Eye (tissue), 1 donor: ENCODE measurements at regions not wholly inside any gene's neighbourhood (a gene's known extent, or its start where the extent isn't known, plus 50 kb on each side); places are given as distances from the start of the nearest gene placed in this dataset.
"Not testable (repeated sequence)": the region's sequence is repeated elsewhere in the genome, so short reads cannot be mapped to it uniquely, and the experiment has no call there.

Experiments used
- DNase-seq: peaks from one replicate; pipeline ENCODE4 v3.0.0-alpha.2; 2015

DNA sequence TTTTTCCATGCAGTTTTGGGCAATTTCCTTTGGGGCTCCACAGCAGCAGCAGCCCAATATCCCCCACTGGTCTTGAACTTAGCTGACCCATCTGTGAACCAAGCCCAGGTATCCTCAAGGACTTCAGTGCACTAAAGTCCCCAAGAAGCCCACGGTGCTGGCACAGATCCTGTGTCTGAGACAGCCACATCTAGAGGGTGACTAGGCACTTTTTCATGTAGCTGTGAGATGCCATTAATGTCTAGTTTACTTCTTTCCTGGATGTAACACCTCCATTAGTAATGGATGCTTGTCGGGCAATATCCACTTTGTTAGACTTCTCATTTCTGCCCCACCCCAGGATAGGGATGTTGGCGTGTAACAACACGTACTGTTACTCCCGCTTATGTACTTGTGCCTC lies 117.9 kb downstream of the GPCPD1 start:
- DNase-seq, result no peak

DNA sequence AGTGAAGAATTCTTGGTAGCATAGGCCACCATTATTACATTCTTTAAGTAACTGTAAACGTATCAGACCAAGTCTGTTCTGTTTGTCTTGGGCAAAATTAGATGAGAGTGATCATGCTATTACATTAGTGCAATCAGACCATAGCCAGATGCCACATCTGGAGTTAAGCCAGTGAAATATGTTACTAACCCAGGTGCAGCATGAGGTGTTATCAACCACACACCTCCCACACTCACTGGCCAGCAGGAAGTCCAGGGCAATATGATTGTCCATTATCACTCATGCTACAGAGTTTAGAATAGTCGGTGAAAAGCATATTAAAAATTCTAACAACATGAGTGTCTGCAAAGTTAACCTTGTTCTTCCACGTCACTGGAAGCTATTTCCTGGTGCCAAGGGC lies 119.4 kb downstream of the GPCPD1 start:
- no peak for DNase-seq

DNA sequence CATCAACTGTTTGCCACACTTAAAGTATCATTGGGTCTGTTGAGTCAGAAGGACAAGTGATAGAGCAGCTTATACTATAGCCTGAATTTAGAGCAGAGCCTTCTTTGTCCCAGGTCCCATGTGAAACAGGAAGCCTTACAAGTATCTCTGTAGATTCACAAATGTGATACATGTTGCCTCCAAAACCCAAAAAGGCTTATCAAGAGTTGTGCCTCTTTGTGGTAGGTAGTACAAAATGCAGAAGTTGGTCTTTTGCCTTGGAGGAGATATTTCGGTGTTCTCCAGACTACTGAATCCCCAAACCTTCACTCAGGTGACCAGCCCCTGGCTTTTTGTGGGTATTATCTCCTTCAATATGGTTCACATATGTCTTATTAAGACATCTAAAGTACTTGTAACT lies 121.2 kb downstream of the GPCPD1 start:
- DNase-seq, result no peak

DNA sequence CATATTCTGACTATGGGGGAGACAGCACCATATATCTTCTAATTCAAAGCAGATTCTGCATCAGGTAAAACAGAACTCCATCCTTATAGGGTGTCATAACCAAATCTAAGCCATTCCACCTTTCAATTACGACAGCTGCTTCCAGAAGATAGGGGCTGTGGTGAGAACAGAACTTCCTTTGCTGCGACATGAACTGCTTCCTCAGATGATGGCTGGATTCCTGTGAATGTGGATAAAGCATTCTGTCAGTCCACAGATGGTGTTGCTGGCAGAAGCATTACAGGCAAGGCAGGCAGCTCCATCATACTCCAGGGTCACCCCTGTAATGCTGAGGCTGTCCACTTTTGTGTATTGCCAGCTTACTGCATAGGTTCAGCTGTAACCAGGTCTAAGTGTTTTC lies 122.0 kb downstream of the GPCPD1 start:
- no peak for DNase-seq

DNA sequence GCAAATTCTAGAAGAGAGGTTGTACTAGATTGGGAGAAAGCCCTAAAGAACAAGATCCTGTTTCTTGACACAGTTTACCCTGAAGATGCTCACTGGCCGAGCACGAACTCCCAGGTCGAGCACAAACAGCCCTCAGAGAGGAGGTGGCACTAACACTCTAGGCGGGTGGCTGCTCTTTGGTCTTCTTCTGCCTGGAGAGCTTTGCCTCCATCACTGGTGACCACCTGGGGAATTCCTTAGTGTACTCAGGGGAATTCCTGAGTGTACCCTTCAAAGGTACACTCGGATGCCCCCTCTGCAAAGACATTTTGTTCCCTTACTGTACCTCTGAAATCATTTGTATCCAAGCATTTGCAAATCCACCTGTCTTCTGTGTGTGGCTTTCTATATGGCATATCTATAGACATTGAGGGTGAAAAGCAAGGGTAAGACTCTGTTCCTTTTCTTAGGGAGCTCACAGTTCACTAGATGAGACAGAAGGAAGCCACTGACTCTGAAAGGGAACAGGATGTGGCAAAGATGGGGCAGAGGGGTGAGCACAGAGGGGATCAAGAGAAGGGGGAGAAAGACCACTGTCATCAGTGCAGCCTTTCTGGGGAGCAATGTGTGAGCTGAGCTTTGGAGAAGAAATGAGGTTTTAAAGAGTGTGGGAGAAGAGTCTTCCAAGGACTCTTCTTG lies 124.3 kb downstream of the GPCPD1 start:
- no peak for DNase-seq

DNA sequence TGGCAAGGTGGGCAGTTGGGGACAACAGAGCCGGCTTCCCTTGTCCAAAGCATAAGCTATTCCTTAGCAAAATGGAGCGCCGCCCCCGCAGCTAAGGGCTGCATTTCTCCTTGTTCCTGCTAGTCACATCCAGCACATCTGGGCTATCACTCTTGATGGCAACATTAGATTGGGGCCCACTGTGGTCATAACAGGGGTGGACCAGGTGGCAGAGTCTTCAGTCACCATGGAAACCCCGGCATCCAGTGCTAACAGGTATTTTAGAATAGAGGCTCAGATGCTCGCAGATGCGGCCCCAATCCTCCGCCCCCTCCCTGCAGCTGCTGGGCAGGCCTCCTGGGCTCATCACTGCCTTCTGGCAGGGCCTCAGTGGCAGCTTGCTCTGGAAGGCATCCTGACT lies 125.9 kb downstream of the GPCPD1 start:
- peak; percentile 18 for DNase-seq

DNA sequence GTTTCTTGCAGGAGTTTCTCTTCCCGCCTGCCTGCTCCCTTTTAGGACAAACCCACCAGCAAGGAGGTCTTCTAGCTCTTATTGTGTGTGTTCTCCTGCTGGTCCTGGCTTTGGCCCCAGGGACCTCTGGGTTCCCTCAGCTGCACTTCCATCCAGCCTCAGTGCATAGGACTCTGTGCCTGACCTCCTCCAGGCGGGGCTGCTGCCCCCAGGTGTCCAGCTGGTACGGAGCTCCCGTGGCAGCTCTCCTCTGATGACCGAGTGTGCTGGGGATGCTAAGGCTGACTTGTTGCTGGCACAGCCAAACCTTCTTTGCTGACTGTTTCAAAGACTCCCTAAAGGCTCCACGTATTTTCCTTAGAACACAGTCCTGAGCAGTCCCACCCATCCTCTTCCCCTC lies 126.5 kb downstream of the GPCPD1 start:
- no peak for DNase-seq

DNA sequence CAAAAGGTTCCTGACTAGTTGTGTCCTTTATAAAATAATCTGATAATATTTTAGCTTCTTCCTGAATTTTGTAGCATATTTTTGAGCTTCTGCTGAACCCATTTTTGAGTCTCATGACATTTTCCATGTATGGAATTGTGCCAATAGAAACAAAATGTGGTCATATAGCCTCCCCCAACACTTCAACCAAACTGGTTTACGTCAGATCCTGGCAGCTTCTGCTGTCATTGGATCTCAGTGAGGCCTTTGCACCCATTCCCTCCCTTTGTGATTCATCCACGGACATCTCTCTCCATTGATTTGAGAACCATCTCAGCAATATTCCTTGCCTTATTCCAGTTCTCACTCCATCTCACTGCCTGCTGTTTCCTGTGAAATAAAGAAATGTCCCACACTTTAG lies 128.0 kb downstream of the GPCPD1 start:
- no peak for DNase-seq

DNA sequence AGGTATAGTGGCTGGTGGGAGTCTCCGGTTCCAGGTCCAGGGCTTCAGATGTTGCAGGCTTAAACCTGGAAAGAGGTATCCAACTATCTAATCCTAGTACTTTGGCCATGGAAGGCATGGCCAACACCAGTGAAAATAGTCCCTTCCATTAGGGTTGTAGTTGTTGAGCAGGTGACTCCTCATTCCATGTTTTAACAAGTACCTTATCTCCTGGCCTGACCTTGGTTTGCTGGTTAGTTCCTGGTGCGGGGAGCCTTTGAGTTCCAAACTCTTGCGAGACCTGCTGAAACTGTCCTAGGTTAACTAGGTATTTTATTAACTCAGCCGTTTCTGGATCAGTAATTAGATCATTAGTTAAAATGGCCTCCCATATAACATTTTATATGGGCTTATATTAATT lies 128.9 kb downstream of the GPCPD1 start:
- DNase-seq, result no peak

DNA sequence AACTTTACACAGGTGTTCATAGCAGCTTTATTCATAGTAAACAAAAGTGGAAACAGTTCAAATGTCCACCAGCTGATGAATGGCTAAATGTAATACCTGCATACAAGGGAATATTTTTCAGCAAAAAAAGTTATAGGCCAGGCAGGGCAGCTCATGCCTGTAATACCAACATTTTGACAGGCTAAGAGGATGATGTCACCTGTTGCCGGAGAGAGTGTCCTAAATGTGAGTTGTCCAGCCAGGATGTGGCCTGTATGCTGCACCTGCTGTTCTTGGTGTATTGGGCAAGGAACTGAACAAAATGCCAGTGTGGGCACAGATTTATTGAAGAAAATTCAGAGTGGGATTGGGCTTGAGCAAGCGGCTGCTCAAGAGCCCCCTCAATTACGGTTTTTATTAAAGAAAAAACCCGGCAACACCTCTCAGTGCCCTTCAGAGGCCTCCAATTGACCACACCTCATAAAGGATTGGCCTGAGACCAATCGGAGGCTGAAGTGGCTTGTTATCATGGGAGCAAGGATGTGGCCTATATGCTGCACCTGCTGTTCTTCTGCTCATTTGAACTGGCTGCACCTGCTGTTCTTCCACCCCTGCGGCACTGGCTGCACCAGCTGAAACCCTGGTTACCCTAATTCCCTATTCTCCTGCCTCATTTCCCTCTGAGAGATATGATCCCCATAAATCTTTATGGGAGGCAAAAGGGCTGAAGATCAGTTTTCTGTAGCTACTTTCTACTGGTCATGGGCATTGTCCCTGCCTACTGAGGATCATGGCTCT lies 129.8 kb downstream of the GPCPD1 start:
- no peak for DNase-seq

DNA sequence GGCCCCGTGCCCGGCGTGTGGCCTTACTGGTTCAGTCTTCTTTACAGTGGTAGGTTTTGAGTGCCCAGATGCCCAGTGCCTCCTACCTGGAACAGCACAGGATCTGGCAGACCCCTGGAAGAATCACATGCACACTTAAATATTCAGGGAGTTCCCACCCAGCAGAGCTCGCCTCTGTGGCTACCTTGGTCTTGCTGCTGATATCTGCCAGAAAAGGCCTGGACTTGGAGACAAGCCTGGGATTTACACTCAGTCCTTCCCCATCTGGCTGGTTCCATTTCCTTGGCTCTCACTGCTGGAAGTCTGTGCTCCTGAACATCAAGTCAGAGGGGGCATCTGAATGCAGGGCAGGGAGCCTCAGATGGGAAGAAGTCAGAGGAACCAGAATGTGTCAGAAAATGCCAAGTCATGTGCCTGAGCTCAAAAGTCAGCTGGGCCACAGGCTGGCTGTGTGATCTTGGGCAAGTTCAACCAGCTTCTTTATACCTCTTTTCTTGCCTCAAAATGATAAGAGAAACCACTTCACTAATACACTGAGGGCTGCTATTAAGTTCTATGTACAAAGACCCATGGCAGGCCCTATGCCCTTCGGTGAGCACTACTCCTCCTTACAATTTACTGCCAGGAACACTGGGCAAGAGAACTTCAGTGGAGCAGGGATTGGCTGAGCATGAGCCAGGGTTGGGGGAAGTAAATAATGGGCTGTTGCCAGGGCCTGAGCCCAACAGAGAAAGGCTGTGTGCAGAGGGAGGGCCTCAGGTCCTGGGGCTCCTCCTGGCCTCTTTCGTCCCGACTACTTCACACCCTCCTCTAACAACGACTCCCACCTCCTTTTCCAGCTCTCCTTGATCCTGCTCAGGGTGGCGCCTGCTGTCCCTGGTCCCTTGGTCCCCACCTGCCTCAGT lies 135.9 kb downstream of the GPCPD1 start:
- DNase-seq, result no peak

DNA sequence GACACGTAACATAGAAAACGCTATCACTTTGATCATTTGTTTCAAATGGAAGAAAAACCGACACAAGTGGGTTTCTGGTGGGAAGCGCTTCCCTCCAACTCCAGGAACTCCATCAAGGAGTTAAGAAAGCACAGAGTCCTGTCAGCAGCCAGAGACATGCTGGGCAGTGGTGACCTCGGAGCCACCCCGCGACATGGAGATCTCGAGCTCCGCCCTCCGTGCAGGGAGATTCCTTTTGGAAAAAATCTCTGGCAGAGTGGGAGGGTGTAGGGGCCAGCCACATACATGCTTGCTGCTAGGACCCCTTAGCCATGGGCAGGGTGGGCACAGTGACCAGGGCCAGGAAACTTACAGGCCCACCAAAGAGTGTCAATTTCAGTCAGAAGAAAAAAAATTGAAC lies 138.9 kb downstream of the GPCPD1 start:
- not testable (repeated sequence) for DNase-seq

DNA sequence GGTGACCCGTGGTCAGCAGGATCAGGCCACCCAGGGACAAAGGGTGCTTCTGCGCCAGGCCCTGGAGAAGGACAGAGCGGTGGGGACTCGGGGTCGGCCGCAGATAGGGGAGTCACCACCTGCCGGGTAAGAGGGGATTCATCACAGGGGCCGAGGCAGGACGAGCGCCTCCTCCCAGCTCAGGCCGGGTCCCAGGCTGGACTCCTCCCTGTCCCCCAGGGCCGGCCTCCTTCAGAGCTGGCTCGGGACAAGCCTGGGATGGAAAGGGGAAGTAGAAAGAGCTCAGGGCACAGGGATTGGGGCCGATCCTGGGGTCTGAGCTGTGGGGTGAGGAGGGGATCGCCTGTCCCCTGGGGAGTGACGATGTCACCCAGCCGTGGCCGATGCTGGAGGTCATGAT lies 139.4 kb downstream of the GPCPD1 start:
- no peak for DNase-seq

DNA sequence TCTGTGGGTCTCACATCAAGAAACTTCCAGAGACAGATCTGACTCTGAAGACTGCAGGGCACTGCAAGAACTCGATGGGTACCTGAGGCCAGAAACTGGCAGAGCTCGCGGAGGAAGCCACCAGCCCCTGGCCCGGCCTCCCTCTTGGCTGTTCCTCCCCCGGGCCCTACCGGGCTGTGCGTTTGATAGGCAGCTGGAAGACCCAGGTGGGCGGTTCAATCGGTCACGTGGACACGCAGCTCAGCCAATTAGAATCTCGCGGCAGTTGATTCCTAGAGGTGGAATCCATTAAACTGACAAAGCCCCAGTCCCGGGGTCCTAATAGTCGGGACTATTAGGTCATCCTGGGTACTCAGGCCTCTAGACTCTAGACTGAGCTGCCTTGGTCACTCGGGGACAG lies 139.9 kb downstream of the GPCPD1 start:
- DNase-seq, result no peak

DNA sequence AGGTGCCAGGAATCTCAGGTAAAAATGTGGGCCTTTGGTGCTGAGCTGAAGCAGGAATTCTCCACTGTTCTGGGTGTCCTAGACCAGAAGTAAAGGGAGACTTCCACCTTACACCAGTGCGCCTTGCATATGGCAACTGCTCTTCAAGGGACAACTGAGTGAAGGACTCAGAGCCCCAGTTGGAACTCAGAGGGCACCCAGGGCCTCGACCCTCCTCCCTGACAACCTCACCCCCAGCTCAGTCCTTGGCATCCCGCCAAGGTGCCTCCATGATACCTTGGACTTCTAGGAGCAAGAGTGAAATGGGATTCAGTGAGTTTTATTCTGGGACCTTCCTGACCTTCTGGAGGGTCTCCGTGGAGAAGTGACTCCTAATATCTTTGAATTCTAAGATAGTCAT lies 140.3 kb downstream of the GPCPD1 start:
- DNase-seq, result no peak

DNA sequence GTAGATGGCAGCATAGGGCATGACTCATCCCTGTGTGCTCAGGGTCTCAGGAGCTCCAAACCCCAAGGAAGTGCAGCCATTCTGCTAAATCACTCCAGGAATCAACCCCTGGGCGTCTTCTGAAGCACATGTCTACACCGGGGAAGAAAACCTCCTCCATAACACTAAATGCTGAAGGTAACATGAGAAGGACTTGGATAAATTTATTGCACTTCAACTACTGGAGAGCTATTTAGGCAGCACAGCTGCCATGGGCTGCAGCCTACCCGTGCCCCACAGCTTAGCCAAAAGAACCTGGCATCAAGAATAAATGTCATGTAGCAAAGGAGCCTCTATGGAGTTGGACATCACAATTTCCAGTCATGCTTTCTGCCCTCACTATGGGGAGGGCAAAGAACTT lies 141.7 kb downstream of the GPCPD1 start:
- DNase-seq, result no peak

DNA sequence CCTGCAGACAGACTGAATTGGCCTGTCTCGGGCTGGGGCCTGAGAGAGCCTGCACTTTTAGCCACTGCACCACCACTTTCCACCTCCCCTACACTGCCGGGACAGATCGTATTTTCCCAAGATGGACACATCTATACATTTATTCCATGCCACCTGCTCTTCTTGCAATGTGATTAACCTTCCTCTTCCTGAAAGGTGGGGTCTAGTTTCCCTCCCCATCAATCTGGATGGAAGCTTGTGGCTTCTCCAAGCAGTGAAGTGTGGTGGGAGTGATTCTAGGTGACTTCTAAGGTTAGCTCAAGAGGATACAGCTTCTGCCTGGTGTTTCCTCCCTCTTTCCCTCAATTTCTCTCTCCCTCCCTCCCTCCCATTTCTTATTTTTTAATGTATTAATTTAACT lies 143.7 kb downstream of the GPCPD1 start:
- DNase-seq, result no peak

DNA sequence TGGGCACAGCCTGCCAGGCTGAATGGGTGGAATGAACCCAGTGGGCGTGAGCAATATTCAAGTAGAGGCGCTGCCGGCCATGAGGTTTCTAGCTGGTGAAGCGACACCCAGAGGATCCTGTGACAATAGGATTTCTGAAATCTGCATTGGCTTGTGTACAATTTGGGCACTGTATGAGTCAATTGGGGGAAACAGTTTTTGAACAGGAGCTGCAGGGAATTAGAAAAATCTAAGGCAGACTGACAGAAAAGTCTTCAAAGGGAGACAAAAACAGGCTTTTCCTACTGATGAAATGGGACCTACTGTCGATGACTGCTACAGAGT lies 145.2 kb downstream of the GPCPD1 start:
- no peak for DNase-seq

DNA sequence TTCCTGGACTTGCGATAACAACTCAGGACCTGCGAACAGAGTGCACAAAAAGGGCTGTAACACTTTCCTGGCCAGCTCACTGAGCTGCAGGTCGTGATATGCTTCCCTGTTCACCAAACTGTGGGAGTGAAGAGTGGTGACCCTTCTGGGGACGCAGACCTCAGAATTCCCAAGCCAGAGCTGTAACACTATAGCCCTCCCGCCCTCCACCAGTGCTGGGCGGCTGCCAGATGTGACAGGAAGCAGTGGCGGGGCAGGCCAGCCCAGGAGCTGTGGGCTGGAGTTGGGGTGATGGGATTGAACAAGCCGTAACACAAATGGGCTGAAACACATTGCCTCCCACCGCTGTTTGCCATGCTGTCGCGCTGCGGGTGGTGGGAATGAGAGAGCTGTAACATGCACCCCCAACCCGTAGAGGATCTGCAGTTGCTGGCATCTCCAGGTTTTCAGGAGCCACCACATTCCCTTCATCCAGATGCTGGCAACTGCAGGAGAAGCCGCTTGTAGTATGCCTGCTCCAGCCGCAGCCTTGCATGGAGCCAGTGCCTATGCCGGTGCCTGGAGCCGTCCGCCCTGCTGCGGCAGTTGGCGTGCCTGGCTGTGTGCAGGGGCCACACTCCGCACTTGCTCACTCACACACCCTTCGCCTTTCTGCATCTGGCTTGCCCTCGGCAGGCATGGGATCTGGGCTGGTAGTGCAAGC lies 145.8 kb downstream of the GPCPD1 start:
- DNase-seq, result no peak

DNA sequence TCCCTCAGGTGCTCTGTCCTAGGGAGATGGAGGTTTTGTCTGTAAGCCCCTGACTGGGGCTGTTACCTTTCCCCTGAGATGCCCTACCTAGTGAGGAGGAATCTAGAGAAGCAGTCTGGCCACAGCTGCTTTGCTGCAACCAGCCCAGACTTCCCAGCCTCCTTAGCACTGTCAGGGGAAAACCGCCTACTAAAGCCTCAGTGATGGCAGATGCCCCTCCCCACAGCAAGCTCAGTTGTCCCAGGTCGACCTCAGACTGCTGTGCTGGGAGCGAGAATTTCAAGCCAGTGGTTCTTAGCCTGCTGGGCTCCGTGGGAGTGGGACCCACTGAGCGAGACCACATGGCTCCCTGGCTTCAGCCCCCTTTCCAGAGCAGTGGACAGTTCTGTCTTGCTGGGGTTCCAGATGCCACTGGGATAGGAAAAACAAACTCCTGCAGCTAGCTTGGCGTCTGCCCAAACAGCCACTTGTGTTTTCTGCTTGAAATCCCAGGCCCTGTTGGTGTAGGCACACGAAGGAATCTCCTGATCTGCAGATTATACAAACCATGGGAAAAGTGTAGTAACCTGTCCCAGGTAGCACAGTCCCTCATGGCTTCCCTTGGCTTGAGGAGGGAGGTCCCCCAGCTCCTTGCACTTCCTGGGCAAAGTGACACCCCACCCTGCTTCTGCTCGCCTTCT lies 146.4 kb upstream of the PROKR2 start:
- DNase-seq, result no peak

DNA sequence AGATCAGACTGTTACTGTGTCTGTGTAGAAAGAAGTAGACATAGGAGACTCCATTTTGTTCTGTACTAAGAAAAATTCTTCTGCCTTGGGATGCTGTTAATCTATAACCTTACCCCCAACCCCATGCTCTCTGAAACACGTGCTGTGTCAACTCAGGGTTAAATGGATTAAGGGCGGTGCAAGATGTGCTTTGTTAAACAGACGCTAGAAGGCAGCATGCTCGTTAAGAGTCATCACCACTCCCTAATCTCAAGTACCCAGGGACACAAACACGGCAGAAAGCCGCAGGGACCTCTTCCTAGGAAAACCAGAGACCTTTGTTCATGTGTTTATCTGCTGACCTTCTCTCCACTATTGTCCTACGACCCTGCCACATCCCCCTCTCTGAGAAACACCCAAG lies 137.0 kb upstream of the PROKR2 start:
- DNase-seq, result not testable (repeated sequence)

DNA sequence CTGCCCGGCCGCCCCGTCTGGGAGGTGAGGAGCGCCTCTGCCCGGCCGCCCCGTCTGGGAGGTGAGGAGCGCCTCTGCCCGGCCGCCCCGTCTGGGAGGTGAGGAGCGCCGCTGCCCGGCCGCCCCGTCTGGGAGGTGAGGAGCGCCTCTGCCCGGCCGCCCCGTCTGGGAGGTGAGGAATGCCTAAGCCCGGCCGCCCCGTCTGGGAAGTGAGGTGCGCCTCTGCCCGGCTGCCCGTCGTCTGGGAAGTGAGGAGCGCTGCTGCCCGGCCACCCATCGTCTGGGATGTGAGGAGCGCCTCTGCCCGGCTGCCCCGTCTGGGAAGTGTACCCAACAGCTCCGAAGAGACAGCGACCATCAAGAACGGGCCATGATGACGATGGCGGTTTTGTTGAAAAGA lies 136.6 kb upstream of the PROKR2 start:
- not testable (repeated sequence) for DNase-seq

DNA sequence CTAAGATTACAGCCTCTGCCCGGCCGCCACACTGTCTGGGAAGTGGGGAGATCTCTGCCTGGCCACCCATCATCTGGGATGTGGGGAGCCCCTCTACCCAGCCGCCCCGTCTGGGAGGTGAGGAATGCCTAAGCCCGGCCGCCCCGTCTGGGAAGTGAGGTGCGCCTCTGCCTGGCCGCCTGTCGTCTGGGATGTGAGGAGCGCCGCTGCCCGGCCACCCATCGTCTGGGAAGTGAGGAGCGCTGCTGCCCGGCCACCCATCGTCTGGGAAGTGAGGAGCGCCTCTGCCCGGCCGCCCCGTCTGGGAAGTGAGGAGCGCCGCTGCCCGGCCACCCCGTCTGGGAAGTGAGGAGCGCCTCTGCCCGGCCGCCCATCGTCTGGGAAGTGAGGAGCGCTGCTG lies 135.9 kb upstream of the PROKR2 start:
- DNase-seq, result not testable (repeated sequence)
